ENCODE measurements at regions not wholly inside any gene's neighbourhood (a gene's known extent, or its start where the extent isn't known, plus 50 kb on each side); places are given as distances from the start of the nearest gene placed in this dataset.

GRCh38 chr3:64972793-64973192 lies 285.0 kb upstream of the ADAMTS9 start:
- Histone ChIP-seq H3K4me3 (ENCODE audit: low read depth, low read length) (no peak overlapping the region), H3K27ac (ENCODE audit: extremely low read depth, low read depth, low read length) (no peak overlapping the region), H3K9me3 (ENCODE audit: control insufficient read depth, insufficient read depth, low read depth, low read length) (no peaks in the 10 kb centered on the region), H3K4me1 (ENCODE audit: control insufficient read depth, insufficient read depth, low read length) (no peaks in the 10 kb centered on the region), H3K36me3 (ENCODE audit: control insufficient read depth in 2 of 2, insufficient read depth in 1 of 2, low read length in 2 of 2) (no peaks in the 10 kb centered on the region)
- ChIA-PET POLR2A (no interaction called here), CTCF (no interaction called here)
- TF ChIP-seq ATF2 (tag by site-specific recombination; IDR thresholded peaks at IDR 0.05; ENCODE audit: low read depth) = no peak
- no peak for TF ChIP-seq ZSCAN18 (tag by site-specific recombination; IDR thresholded peaks at IDR 0.05)
- no peak for TF ChIP-seq RBAK (tag by site-specific recombination; IDR thresholded peaks at IDR 0.05)
- TF ChIP-seq ZNF23 (tag by site-specific recombination; IDR thresholded peaks at IDR 0.05; ENCODE audit: borderline replicate concordance) = no peak
- no peak for TF ChIP-seq ZNF548 (tag by site-specific recombination; IDR thresholded peaks at IDR 0.05)
- TF ChIP-seq ZNF776 (tag by site-specific recombination; IDR thresholded peaks at IDR 0.05; ENCODE audit: borderline replicate concordance) = no peak
- no peak for TF ChIP-seq ZNF211 (tag by site-specific recombination; IDR thresholded peaks at IDR 0.05; ENCODE audit: low read depth)
- TF ChIP-seq ZNF175 (tag by site-specific recombination; IDR thresholded peaks at IDR 0.05) = no peak
- TF ChIP-seq ZSCAN30 (tag by site-specific recombination; IDR thresholded peaks at IDR 0.05) = no peak
- no peak for TF ChIP-seq ZNF658 (tag by site-specific recombination; IDR thresholded peaks at IDR 0.05)

GRCh38 chr3:64971602-64972001 lies 283.8 kb upstream of the ADAMTS9 start:
- H3K36me3 ChIP-seq (ENCODE audit: control insufficient read depth in 2 of 2, insufficient read depth in 1 of 2, low read length in 2 of 2) = no peaks in the 10 kb centered on the region
- no peak overlapping the region for H3K4me3 ChIP-seq (ENCODE audit: low read depth, low read length)
- no peak overlapping the region for H3K27ac ChIP-seq (ENCODE audit: extremely low read depth, low read depth, low read length)
- ChIA-PET POLR2A (no interaction called here), CTCF (no interaction called here)
- TF ChIP-seq GFI1B (tag by site-specific recombination; IDR thresholded peaks at IDR 0.05) = no peak
- TF ChIP-seq ZBTB48 (tag by site-specific recombination; IDR thresholded peaks at IDR 0.05) = no peak
- no peak for TF ChIP-seq GLIS2 (tag by site-specific recombination; IDR thresholded peaks at IDR 0.05)
- no peak for TF ChIP-seq ZBTB7A (tag by site-specific recombination; IDR thresholded peaks at IDR 0.05; ENCODE audit: low read depth)
- TF ChIP-seq ZNF133 (tag by site-specific recombination; IDR thresholded peaks at IDR 0.05) = no peak
- no peak for TF ChIP-seq ZNF211 (tag by site-specific recombination; IDR thresholded peaks at IDR 0.05; ENCODE audit: low read depth)
- H3K4me1 ChIP-seq (ENCODE audit: control insufficient read depth, insufficient read depth, low read length) = no peaks in the 10 kb centered on the region
- no peaks in the 10 kb centered on the region for H3K9me3 ChIP-seq (ENCODE audit: control insufficient read depth, insufficient read depth, low read depth, low read length)

- no peaks in the 10 kb centered on the region for H3K4me1 ChIP-seq (ENCODE audit: control insufficient read depth, insufficient read depth, low read length)
- ChIA-PET POLR2A (no interaction called here), CTCF (no interaction called here)
- H3K36me3 ChIP-seq (ENCODE audit: control insufficient read depth in 2 of 2, insufficient read depth in 1 of 2, low read length in 2 of 2) = no peaks in the 10 kb centered on the region
- H3K27ac ChIP-seq (ENCODE audit: extremely low read depth, low read depth, low read length) = no peak overlapping the region
- H3K9me3 ChIP-seq (ENCODE audit: control insufficient read depth, insufficient read depth, low read depth, low read length) = no peaks in the 10 kb centered on the region
- H3K4me3 ChIP-seq (ENCODE audit: low read depth, low read length) = no peak overlapping the region
- TF ChIP-seq ZNF707 (tag by site-specific recombination; IDR thresholded peaks at IDR 0.05) (no peak), ZNF433 (tag by site-specific recombination; IDR thresholded peaks at IDR 0.05; ENCODE audit: low read depth) (no peak), ZNF449 (tag by site-specific recombination; IDR thresholded peaks at IDR 0.05) (no peak), ZNF792 (tag by site-specific recombination; IDR thresholded peaks at IDR 0.05) (no peak), ZNF121 (tag by site-specific recombination; IDR thresholded peaks at IDR 0.05) (no peak), ZNF623 (tag by site-specific recombination; IDR thresholded peaks at IDR 0.05) (no peak), ZNF211 (tag by site-specific recombination; IDR thresholded peaks at IDR 0.05; ENCODE audit: low read depth) (no peak), ZNF175 (tag by site-specific recombination; IDR thresholded peaks at IDR 0.05) (no peak), ZNF654 (tag by site-specific recombination; IDR thresholded peaks at IDR 0.05; ENCODE audit: low read depth) (no peak), BCL6B (tag by site-specific recombination; IDR thresholded peaks at IDR 0.05) (no peak), ZNF596 (tag by site-specific recombination; IDR thresholded peaks at IDR 0.05) (no peak), ZNF362 (tag by site-specific recombination; IDR thresholded peaks at IDR 0.05) (no peak), ZNF600 (tag by site-specific recombination; IDR thresholded peaks at IDR 0.05) (no peak)
Observed at GRCh38 chr3:64970634-64971033, 282.8 kb upstream of the ADAMTS9 start.

Data from HEK293 (cell line).